ENCODE measurements at regions not wholly inside any gene's neighbourhood (a gene's known extent, or its start where the extent isn't known, plus 50 kb on each side); places are given as distances from the start of the nearest gene placed in this dataset.

GRCh38 chr10:25114036-25114411 is 60.8 kb upstream of the GPR158 start:
- peaks cover 5% of the 10 kb centered on the region for H3K27me3 Mint-ChIP-seq (ENCODE audit: unreplicated experiment)

GRCh38 chr10:25117757-25118156 is 57.0 kb upstream of the GPR158 start:
- DNase-seq: no peak
- Mint-ChIP-seq H3K4me1 (ENCODE audit: low read depth, unreplicated experiment) (peaks cover 1% of the 10 kb centered on the region), H3K36me3 (ENCODE audit: unreplicated experiment) (peaks cover 6% of the 10 kb centered on the region), H3K27ac (ENCODE audit: unreplicated experiment) (no peak overlapping the region), H3K27me3 (ENCODE audit: unreplicated experiment) (no peaks in the 10 kb centered on the region), H3K9me3 (ENCODE audit: unreplicated experiment) (no peaks in the 10 kb centered on the region), H3K4me3 (ENCODE audit: unreplicated experiment) (no peak overlapping the region)
- TF ChIP-seq CTCF (IDR thresholded peaks at IDR 0.05; ENCODE audit: partially characterized antibody, unreplicated experiment): no peak

More at GRCh38 chr10:25114036-25114411, 60.8 kb upstream of the GPR158 start:
- H3K4me1 Mint-ChIP-seq (ENCODE audit: low read depth, unreplicated experiment): peaks cover 1% of the 10 kb centered on the region
- H3K4me3 Mint-ChIP-seq (ENCODE audit: unreplicated experiment): no peak overlapping the region
- TF ChIP-seq CTCF (IDR thresholded peaks at IDR 0.05; ENCODE audit: partially characterized antibody, unreplicated experiment): no peak
- H3K27ac Mint-ChIP-seq (ENCODE audit: unreplicated experiment): no peak overlapping the region
- no peak for DNase-seq
- no peaks in the 10 kb centered on the region for H3K36me3 Mint-ChIP-seq (ENCODE audit: unreplicated experiment)
- H3K9me3 Mint-ChIP-seq (ENCODE audit: unreplicated experiment): no peaks in the 10 kb centered on the region

GRCh38 chr10:25120188-25120587 is 54.6 kb upstream of the GPR158 start:
- Mint-ChIP-seq H3K27me3 (ENCODE audit: unreplicated experiment) (no peaks in the 10 kb centered on the region), H3K36me3 (ENCODE audit: unreplicated experiment) (peaks cover 6% of the 10 kb centered on the region), H3K27ac (ENCODE audit: unreplicated experiment) (no peak overlapping the region), H3K4me3 (ENCODE audit: unreplicated experiment) (no peak overlapping the region), H3K9me3 (ENCODE audit: unreplicated experiment) (no peaks in the 10 kb centered on the region), H3K4me1 (ENCODE audit: low read depth, unreplicated experiment) (no peaks in the 10 kb centered on the region)
- DNase-seq: no peak
- no peak for TF ChIP-seq CTCF (IDR thresholded peaks at IDR 0.05; ENCODE audit: partially characterized antibody, unreplicated experiment)

Measured in glutamatergic neuron (in vitro differentiated cells).